Mammary epithelial cell (primary cell): ENCODE measurements at regions not wholly inside any gene's neighbourhood (a gene's known extent, or its start where the extent isn't known, plus 50 kb on each side); places are given as distances from the start of the nearest gene placed in this dataset.

Experiments
- EZH2 ChIP-seq: IDR thresholded peaks from 2 replicates; pipeline ENCODE4 v1.6.1; 2012; ENCODE audit warnings: low read length, inconsistent platforms, borderline replicate concordance
- TF ChIP-seq, protein P1 (sequence below), 2 donors: IDR thresholded peaks in 1 of 2; conservative IDR thresholded peaks in 1 of 2; 2 replicates each; pipeline ENCODE4 v1.5.1; 2011 to 2012; ENCODE audit warnings: inconsistent platforms in 2 of 2, low read length in 2 of 2, mild to moderate bottlenecking in 2 of 2, control low read depth in 1 of 2, low read depth in 1 of 2; ENCODE audit not compliant: insufficient read depth in 1 of 2; ENCODE audit errors: extremely low read depth in 1 of 2

DNA sequence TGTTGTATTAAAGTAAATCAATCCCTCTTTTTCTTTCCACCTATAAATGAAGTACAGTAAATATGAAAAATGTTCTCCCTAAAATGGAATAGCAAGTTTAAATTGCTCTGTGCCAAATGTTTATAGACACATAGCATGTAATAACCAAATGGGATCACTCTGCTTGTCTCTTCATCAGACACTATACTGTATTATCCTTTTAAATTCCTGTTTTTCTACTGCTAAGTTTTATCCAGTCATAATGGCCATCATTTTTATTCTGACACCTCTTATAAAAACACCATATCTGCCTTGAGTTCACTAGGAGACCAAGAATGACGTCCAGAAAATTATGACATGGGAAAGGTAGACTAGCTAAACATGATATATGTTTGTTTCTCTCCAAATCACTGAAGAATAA is 252.8 kb downstream of the CAAP1 start:
- TF ChIP-seq, protein P1, sequence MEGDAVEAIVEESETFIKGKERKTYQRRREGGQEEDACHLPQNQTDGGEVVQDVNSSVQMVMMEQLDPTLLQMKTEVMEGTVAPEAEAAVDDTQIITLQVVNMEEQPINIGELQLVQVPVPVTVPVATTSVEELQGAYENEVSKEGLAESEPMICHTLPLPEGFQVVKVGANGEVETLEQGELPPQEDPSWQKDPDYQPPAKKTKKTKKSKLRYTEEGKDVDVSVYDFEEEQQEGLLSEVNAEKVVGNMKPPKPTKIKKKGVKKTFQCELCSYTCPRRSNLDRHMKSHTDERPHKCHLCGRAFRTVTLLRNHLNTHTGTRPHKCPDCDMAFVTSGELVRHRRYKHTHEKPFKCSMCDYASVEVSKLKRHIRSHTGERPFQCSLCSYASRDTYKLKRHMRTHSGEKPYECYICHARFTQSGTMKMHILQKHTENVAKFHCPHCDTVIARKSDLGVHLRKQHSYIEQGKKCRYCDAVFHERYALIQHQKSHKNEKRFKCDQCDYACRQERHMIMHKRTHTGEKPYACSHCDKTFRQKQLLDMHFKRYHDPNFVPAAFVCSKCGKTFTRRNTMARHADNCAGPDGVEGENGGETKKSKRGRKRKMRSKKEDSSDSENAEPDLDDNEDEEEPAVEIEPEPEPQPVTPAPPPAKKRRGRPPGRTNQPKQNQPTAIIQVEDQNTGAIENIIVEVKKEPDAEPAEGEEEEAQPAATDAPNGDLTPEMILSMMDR (conservative IDR thresholded peaks at IDR 0.05 in 1 of 2, IDR thresholded peaks at IDR 0.05 in 1 of 2; ENCODE audit: extremely low read depth in 1 of 2, insufficient read depth in 1 of 2, low read depth in 1 of 2, low read length in 2 of 2), result no peak
- no peak for TF ChIP-seq EZH2
